BLaER1 (cell line): ENCODE measurements at regions not wholly inside any gene's neighbourhood (a gene's known extent, or its start where the extent isn't known, plus 50 kb on each side); places are given as distances from the start of the nearest gene placed in this dataset.

ENCODE experiments used
- H3K27ac ChIP-seq: shearing (Covaris generic); formaldehyde crosslinking; 2 replicates; pipeline ENCODE4 v1.8.1; 2022
- H3K27me3 ChIP-seq: shearing (Covaris generic); formaldehyde crosslinking; 2 replicates; pipeline ENCODE4 v1.8.1; 2022
- H3K36me3 ChIP-seq: shearing (Covaris generic); formaldehyde crosslinking; 2 replicates; pipeline ENCODE4 v1.8.1; 2022
- H3K4me1 ChIP-seq: shearing (Covaris generic); formaldehyde crosslinking; 2 replicates; pipeline ENCODE4 v1.8.1; 2022
- H3K4me2 ChIP-seq: shearing (Covaris generic); formaldehyde crosslinking; 2 replicates; pipeline ENCODE4 v1.8.1; 2022
- H3K4me3 ChIP-seq: shearing (Covaris generic); formaldehyde crosslinking; 2 replicates; pipeline ENCODE4 v1.8.1; 2022
- H3K9ac ChIP-seq: shearing (Covaris generic); formaldehyde crosslinking; 2 replicates; pipeline ENCODE4 v1.8.1; 2022
- H3K9me3 ChIP-seq: shearing (Covaris generic); formaldehyde crosslinking; 2 replicates; pipeline ENCODE4 v1.8.1; 2022
- H4K20me1 ChIP-seq: shearing (Covaris generic); formaldehyde crosslinking; 2 replicates; pipeline ENCODE4 v1.8.1; 2022
- Cebpa-rat ChIP-seq: shearing (Covaris generic); IDR thresholded peaks from 2 replicates; pipeline ENCODE4 v1.8.1; 2022

- H3K27ac ChIP-seq: no peak overlapping the region
- no peak overlapping the region for H3K9ac ChIP-seq
- no peaks in the 10 kb centered on the region for H3K9me3 ChIP-seq
- no peaks in the 10 kb centered on the region for H3K4me1 ChIP-seq
- H3K27me3 ChIP-seq: no peaks in the 10 kb centered on the region
- H4K20me1 ChIP-seq: no peaks in the 10 kb centered on the region
- no peak for TF ChIP-seq Cebpa-rat
- H3K4me2 ChIP-seq: no peak overlapping the region
- H3K36me3 ChIP-seq: no peaks in the 10 kb centered on the region
- no peak overlapping the region for H3K4me3 ChIP-seq
These were observed 68.6 kb upstream of the TPRG1 start for GRCh38 chr3:189103208-189103607.

GRCh38 chr3:189108067-189108466, 63.7 kb upstream of the TPRG1 start:
- H3K4me2 ChIP-seq: no peak overlapping the region
- H3K4me3 ChIP-seq: no peak overlapping the region
- H3K4me1 ChIP-seq: no peaks in the 10 kb centered on the region
- TF ChIP-seq Cebpa-rat: no peak
- no peaks in the 10 kb centered on the region for H4K20me1 ChIP-seq
- H3K9ac ChIP-seq: no peak overlapping the region
- no peaks in the 10 kb centered on the region for H3K27me3 ChIP-seq
- H3K9me3 ChIP-seq: no peaks in the 10 kb centered on the region
- H3K27ac ChIP-seq: no peak overlapping the region
- H3K36me3 ChIP-seq: no peaks in the 10 kb centered on the region

- no peaks in the 10 kb centered on the region for H3K27me3 ChIP-seq
- no peak overlapping the region for H3K27ac ChIP-seq
- no peak overlapping the region for H3K9ac ChIP-seq
- H3K4me3 ChIP-seq: no peak overlapping the region
- H3K4me2 ChIP-seq: no peak overlapping the region
- no peaks in the 10 kb centered on the region for H3K36me3 ChIP-seq
- TF ChIP-seq Cebpa-rat: no peak
- no peaks in the 10 kb centered on the region for H3K4me1 ChIP-seq
- no peaks in the 10 kb centered on the region for H4K20me1 ChIP-seq
- no peaks in the 10 kb centered on the region for H3K9me3 ChIP-seq
These were observed 63.0 kb upstream of the TPRG1 start for GRCh38 chr3:189108735-189109134.

- no peak overlapping the region for H3K4me2 ChIP-seq
- H3K4me1 ChIP-seq: no peaks in the 10 kb centered on the region
- H3K9me3 ChIP-seq: no peaks in the 10 kb centered on the region
- TF ChIP-seq Cebpa-rat: no peak
- H3K27ac ChIP-seq: no peak overlapping the region
- no peak overlapping the region for H3K4me3 ChIP-seq
- H3K9ac ChIP-seq: no peak overlapping the region
- H4K20me1 ChIP-seq: no peaks in the 10 kb centered on the region
- no peaks in the 10 kb centered on the region for H3K36me3 ChIP-seq
- H3K27me3 ChIP-seq: no peaks in the 10 kb centered on the region
These were observed 62.6 kb upstream of the TPRG1 start for GRCh38 chr3:189109145-189109544.

GRCh38 chr3:189117087-189117486, 54.7 kb upstream of the TPRG1 start:
- Histone ChIP-seq H3K4me2 (no peak overlapping the region), H3K27ac (no peak overlapping the region), H3K9ac (no peak overlapping the region), H3K4me3 (no peak overlapping the region), H4K20me1 (no peaks in the 10 kb centered on the region), H3K36me3 (no peaks in the 10 kb centered on the region), H3K27me3 (no peaks in the 10 kb centered on the region), H3K9me3 (peaks cover 20% of the 10 kb centered on the region), H3K4me1 (no peaks in the 10 kb centered on the region)
- no peak for TF ChIP-seq Cebpa-rat

- TF ChIP-seq Cebpa-rat: no peak
- Histone ChIP-seq H3K4me3 (no peak overlapping the region), H3K9me3 (peaks cover 20% of the 10 kb centered on the region), H3K4me2 (no peak overlapping the region), H4K20me1 (no peaks in the 10 kb centered on the region), H3K4me1 (no peaks in the 10 kb centered on the region), H3K27me3 (no peaks in the 10 kb centered on the region), H3K9ac (no peak overlapping the region), H3K27ac (no peak overlapping the region), H3K36me3 (no peaks in the 10 kb centered on the region)
These were observed 52.9 kb upstream of the TPRG1 start for GRCh38 chr3:189118896-189119295.

GRCh38 chr3:189119950-189120349, 51.8 kb upstream of the TPRG1 start:
- Histone ChIP-seq H3K9ac (no peak overlapping the region), H3K9me3 (peaks cover 20% of the 10 kb centered on the region)
- TF ChIP-seq Cebpa-rat: no peak

GRCh38 chr3:189121092-189121491, 50.7 kb upstream of the TPRG1 start:
- no peak for TF ChIP-seq Cebpa-rat
- Histone ChIP-seq H3K27ac (no peak overlapping the region), H3K9ac (no peak overlapping the region), H3K4me1 (no peaks in the 10 kb centered on the region), H4K20me1 (no peaks in the 10 kb centered on the region), H3K27me3 (no peaks in the 10 kb centered on the region), H3K36me3 (no peaks in the 10 kb centered on the region), H3K9me3 (peaks cover 20% of the 10 kb centered on the region), H3K4me3 (no peak overlapping the region), H3K4me2 (no peak overlapping the region)

More at GRCh38 chr3:189119950-189120349, 51.8 kb upstream of the TPRG1 start:
- no peaks in the 10 kb centered on the region for H3K27me3 ChIP-seq
- H3K36me3 ChIP-seq: no peaks in the 10 kb centered on the region
- no peak overlapping the region for H3K27ac ChIP-seq
- H3K4me3 ChIP-seq: no peak overlapping the region
- H3K4me2 ChIP-seq: no peak overlapping the region
- H3K4me1 ChIP-seq: no peaks in the 10 kb centered on the region
- no peaks in the 10 kb centered on the region for H4K20me1 ChIP-seq
